SHP77 treated with DMSO at 0.1 percent for 48 hours (cell line): ENCODE measurements at regions not wholly inside any gene's neighbourhood (a gene's known extent, or its start where the extent isn't known, plus 50 kb on each side); places are given as distances from the start of the nearest gene placed in this dataset.

Source experiments
- DNase-seq: peaks from one replicate; lab custom pipeline; 2025; lab: John Stamatoyannopoulos, UW

- DNase-seq: no peak
These were observed 1383.2 kb downstream of the BRD1 start for GRCh38 chr22:48444320-48445112.

DNA sequence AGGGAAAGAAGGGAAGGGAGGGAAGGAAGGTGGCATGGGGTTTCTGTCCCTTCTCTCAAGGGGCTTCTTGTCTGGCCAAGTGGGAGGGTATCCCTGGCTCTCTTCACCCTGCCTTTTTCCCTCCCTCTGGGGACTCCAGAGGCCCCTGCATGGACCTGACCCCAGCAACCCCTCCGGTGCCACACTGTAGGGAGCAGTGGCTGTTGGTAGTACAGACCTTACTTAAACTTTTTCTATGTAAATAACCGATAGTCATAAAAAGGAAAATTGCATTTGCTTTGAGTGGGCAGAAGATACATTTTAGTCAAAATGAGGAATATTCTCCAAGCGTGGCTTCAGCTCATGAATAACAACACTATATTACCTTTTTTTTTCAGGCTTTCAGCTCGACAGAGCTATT lies 1384.0 kb downstream of the BRD1 start:
- DNase-seq: no peak

DNA sequence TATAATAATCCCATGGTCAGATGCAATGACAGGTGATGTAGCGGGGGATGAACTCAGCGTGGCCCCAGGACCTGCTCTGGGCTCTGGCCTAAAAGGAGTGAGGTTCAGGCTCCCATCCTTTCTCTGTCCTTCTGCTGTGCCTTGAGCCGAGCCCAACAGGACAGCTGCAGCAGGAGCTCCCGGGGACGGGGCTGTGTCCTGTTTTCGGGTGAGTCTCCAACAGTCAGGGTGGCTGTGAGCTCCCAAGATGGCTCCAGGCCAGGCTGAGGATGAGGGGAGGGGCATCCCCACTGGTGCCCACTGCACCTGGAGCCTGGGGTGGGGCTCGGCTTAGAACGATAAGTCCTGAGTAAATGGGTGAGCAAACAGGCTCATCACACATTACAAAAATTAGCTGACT lies 1385.0 kb downstream of the BRD1 start:
- no peak for DNase-seq

GRCh38 chr22:48441553-48441850 lies 1386.2 kb downstream of the BRD1 start:
- no peak for DNase-seq

DNA sequence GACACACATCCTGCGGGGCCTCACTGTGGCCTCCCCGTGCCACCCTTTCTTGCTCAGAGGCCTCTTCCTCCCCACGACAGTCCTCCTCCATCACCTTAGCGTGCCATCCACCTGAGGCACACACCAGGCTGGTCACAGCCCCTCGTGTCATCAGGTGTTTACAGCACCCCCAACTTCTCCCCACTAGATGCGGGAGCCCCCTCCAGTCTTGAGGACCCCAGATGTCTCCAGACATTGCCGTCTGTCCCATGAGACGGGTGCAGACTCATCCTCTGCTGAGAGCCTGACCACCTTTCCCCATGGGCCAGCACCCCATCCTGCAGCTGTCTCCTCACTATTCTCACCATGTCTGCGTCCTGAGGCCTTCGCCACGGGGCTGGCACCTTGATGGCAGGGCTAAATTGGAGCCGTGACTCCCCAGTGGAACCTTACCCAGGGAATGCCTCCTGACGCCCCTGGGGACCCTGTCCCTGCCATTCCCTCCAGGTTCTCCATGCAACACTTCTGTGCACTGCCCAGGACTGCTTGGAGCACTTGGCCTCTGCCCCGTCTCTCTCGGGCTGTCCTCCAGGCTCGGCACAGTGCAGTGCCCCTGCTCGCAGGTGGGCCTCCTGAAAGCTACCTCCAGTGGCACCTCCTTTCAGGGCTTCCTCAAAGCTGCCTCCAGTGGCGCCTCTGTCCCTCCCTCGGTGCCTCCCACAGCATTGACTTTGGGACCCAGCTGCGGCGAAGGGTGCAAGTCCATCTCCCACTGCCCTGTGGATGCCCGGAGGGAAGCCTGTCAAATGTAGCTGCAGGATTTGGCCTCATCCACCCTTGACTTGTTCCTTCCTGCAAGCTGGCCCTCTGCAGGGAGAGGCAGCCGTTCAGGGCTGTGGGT lies 1386.8 kb downstream of the BRD1 start:
- DNase-seq: no peak

DNA sequence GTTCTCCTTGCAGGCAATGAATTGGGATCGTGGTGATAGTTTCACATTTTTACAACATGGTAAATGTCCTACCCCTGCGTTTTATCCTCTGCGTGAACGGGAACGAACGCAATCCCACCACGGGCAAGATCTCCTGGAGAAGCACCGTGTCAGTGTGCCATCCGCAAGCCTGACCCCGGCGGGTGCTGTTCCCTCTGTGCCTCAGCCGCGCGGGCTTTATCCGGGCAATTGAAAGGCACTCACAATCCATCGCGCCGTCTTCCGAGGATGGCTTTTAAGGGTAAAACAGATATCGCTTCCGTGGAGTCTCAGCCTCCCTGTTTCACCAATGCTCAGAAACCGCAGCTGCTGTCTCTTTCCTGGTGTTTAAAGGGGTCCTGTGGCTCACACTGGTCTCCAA lies 1387.5 kb downstream of the BRD1 start:
- no peak for DNase-seq

- no peak for DNase-seq
These were observed 1388.0 kb downstream of the BRD1 start for GRCh38 chr22:48439560-48440135.

DNA sequence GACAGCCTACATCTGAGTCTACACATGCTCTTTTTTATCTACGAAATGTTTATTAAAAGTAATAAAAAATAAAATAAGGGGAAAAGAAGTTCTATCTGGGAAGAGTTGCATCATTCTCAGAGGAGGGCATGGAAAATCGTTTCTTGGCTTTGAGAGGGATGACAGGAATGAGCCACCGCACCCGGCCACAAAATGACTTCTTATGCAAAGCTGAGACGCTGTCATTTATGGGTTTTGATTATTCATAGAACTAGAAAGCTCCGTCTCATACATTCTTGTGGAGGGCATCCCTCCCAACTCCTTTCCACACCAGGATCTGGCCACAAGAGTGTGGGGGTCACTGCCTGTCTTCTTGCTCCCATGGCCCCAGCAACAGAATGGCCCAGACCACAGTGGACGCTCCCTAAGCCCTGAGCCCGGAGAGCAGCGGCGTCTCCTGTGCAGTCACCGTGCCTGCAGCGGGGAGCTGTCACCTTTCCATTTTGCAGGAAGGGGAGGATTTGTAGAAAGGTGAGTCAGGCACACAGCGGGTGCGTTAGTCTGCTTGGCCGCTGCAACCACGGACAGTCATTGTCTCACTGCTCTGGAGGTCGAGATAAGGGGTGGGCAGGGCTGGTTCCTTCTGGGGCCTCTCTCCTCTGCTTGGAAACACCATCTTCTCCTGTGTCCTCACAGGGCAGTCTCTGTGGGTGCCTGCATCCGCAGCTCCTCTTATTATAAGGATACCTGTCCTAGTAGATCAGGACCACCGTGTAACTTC lies 1388.7 kb downstream of the BRD1 start:
- DNase-seq: no peak

DNA sequence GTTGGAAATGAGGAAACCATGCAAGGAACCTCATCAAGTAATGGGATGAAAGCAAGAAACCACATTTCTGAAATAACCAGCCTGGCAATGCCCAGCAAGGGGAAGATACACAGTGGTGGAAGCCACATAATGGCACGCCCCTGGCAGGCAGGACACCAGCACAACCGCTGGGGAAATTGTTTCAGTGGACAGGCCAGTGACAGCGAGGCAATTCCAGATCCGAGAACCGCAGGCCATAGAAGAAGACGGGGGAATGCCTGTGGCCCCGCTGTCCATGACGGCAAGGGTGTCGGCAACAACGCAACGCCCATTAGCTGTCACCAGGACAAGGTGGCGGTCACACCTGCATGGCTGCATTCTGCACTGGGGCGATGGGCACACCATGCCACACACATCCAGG lies 1389.6 kb downstream of the BRD1 start:
- DNase-seq: no peak

DNA sequence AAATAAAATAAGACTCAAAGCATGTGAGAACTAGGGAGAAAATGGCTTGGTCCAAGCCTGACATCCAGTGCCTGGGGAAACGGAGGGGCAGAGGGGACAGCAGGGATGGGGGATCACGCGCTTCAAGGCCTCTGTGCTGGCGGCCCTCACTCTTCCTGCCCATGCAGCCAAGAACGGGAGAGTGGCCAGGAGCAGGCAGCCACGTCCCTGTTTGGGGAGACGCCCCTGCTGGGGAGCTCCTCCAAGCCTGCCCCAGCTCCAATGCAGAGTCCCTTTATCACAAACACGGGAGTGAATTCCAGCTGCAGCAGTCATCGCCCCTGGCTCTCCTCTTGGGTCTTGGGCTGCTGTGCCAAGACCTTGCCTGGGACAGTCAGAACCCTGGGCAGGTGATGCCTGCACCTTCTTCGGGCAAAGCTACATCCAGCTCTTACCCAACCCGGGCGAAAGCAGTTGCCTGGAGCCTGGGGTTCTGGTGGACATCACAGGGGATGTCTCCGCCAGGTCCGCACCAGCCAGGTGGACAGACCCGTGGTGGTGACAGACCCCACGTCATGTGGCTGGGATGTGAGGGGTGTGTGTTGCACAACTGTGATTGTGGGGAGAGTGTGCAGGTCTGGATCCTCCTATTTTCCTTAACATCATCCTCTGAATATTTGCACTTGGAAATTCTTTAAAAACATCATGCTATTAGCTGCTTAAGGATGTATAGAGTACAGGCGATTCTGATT lies 1391.3 kb downstream of the BRD1 start:
- DNase-seq: no peak

DNA sequence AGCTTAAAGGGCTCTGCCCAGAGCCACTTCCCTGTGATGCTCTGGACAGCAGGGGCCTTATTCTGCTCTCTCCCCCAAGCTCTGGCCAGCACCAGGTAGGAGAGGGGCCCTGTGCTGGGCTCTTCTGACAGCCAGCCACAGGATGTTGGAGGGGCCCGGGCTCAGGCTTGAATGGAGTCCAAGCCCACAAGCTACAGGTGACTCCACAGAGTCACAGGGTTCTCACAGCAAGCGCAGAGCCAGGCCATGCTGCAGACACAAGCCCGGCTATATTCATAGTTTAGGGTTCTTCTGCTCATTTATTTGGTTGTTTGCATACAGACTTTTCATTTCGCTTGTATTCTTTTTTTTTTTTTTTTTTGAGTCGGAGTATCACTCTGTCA lies 1392.8 kb downstream of the BRD1 start:
- no peak for DNase-seq

DNA sequence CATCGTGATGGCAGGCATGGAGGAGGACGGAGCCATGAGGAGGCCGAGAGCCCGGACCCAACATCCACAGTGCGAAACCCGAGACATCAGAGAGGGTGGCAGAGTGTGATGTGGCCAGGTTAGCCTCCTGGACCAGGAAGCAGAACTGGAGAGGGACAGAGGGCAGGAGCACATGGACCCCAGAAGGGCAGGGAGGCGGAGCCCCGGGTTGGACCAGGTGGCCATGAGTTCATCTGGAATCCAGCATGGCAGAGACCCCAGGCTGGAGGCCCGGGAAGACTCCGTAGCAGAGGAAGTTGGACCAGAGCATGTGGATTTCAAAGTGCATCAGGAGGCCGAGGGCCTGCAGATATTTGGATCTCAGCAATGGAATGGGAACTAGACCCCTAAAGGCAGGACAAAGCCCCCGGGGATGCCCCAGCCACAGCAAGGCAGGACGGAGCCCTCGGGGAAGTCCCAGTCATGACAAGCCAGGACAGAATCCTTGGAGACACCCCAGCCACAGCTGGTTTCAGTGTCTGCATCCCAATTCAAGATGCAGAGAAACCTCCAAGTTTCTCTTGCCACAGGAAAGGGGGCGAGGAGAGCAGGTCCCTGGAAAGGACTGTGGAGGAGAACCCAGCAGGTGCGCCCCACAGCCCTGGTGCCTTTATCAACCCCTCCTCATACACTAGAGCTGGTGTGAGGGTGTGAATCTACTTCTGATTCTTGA lies 1393.4 kb downstream of the BRD1 start:
- DNase-seq: no peak

DNA sequence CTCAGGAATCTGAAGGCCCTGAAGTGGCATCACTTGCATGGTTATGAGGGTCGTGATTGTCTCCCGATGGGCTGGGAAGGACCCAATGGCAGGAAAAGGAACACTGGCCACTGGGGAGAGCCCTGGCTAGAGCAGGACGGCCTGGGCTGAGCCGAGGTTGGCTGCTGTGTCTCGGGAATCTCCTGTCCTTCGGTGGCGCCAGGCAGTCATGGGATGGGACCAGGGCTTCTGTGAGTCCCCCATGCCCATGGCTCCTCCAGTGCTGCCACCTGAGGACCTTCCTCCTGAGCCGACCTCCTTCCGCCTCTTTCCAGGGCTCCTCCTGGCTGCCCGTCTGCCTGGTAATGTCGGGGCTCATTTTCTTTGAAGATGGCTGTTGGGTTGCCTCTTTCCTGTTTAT lies 1394.0 kb downstream of the BRD1 start:
- no peak for DNase-seq

DNA sequence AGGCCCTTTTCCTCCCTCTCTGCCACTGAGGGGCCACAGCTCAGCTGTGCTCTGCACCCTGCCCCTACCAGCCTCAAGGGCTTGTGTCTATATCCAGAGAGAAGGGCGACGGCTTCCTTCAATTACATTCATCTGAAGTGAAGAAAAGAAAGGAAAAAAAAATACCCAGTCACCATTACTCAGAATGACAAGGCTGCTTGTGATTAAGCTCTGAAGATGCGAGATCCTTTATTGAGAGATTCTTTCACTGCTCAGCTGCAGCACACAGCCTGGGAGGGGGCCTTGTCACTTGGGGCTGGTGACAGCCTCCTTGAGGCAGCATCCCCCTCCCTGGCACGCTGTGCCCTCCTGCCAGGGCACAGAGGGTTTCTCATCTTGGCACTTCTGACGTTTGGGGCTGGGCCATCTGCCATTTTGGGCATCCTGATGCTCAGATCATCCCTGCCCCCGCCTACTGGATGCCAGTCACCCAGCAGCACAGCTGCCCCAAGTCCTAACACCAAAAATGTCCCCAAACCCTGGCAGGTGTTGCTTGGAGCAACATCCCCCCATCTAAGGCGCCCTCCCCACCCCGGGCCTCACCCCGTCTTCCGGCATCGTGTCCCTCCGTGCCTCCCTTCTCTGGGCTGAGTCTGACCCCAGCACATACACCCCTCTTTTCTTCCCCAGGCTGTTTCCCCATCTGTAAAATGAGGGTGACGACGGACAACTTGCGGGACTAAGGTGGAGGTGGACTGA lies 1394.7 kb downstream of the BRD1 start:
- DNase-seq: no peak

DNA sequence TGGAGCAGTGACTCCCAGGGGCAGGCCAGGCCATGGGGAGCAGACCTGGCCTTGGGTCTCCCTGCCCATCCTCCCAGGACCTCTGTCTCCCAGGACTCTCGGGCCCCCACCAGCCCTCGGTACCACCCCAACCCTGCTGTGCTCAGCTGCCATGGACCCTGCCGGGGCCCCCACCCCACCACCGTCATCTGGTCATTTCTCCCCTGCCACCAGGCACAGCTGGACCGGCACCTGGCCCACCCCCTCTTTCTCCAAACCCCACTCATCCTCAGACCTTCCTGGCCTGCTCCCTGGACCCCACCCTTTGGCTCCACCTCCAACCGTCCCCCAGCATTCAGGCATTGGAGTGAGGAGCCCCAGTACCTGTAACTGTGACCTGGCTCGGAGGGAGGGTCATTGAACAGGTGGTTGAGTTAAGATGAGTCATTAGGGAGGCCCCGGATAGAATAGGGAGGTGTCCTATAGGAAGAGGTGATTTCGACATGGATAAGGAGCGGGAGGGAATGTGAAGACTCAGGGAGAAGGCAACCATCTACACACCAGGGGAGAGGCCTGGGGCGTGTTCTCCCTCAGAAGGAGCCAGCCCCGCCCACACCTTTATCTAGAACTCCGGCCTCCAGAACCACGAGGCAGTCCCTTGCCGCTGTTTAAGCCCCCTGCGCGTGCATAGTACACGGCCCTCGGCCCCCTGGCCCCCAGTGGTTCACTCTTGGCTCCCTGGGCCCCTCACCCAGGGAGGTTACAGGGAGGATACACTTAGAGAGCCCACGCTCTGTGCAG lies 1395.9 kb downstream of the BRD1 start:
- no peak for DNase-seq

DNA sequence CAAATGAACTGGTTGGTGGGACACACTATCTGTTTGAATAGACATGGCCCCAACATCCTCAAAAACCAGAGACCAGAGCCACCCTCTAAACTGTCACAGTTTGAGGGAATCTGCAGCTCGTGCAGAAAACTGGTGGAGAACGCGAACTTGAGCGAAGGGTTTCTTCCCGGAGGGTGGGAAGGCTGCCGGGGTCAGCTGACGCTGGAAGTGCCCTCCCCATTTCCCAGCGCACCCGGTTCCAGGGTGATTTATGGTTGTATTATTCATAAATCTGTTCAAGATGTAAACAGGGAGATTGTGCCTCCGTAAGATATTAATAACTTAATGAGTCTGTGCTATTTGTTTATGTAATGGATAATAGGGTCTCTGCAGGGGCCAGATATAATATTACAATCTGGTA lies 1396.7 kb downstream of the BRD1 start:
- DNase-seq: no peak

DNA sequence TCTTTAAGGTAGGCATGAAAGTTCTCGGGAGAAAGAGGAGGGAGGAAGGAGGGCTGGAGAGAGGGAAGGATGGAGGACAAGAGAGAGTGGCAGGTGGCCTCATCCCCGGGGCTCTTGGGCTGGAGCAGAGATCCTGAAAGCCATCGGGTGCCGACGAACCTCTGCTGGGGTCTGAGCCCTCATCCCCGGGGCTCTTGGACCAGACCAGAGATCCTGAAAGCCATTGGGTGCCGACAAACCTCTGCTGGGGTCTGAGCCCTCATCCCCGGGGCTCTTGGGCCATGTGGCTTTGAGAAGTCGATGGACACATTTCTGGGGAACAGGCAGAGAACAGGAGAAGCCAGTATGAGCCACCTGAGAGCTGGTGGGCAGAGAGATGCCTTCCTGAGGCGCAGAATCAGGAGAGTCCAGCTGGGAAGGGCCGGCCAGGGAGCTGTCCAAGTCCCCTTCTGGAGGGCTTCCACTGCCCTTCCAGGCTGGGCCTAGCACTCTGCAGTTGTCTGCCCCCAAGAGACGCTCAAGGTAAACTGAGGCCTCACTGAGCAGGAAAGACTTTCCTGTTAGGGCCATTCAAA lies 1398.1 kb downstream of the BRD1 start:
- no peak for DNase-seq

- DNase-seq: no peak
These were observed 1398.9 kb downstream of the BRD1 start for GRCh38 chr22:48428631-48429371.
